Activated naive CD4-positive, alpha-beta T cell treated with anti-CD3 and anti-CD28 coated beads, Interleukin-2, amount 50 U/mL, for 16 hours (primary cell): ENCODE measurements at regions not wholly inside any gene's neighbourhood (a gene's known extent, or its start where the extent isn't known, plus 50 kb on each side); places are given as distances from the start of the nearest gene placed in this dataset.
"Not testable (repeated sequence)": the region's sequence is repeated elsewhere in the genome, so short reads cannot be mapped to it uniquely, and the experiment has no call there.

ENCODE experiments used
- DNase-seq: peaks from one replicate; pipeline ENCODE4 v3.0.0-alpha.2; 2020

DNA sequence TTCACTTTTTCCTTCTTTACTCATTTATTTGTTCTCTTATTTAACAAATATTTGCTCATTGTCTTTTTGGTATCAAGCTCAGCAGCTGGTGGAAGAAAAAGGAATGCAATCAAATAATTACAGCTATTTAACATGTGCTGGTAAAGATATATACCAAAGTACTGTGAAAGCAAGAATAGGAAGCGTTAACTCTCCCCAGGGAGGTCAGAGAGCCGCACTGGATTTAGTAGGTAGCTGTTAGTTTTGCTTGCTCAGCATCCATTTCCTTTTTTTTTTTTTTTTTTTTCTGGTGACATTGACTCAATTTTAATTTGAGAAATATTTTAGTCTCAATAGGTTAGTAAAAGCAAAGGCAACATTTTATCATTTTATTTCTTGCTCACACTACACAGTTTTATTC lies 308.5 kb upstream of the MDFIC2 start:
- DNase-seq = no peak

DNA sequence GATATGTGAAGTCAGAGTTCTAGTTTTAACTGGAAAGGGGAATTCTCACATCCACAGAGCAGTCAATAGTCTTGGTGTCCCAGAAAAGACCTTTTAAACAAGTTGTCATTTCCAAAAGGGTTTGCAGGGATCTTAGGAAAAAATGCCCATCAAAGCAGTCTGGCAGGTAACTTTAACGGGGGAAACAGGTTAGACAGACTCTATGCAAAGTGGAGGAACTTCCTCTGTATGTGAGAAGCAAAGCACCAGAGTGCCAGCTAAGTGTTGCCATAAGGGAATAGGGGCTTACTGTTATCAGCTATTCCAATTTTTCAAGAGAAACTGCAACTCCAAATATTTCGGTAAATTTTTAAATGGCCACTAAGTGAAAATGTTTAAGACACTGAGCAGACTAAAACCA lies 307.9 kb upstream of the MDFIC2 start:
- no peak for DNase-seq

- DNase-seq = no peak
Observed at GRCh38 chr3:70618151-70618550, 305.7 kb upstream of the MDFIC2 start.

- DNase-seq = not testable (repeated sequence)
Observed at GRCh38 chr3:70617349-70617748, 304.9 kb upstream of the MDFIC2 start.

- no peak for DNase-seq
Observed at GRCh38 chr3:70615286-70615685, 302.8 kb upstream of the MDFIC2 start.

DNA sequence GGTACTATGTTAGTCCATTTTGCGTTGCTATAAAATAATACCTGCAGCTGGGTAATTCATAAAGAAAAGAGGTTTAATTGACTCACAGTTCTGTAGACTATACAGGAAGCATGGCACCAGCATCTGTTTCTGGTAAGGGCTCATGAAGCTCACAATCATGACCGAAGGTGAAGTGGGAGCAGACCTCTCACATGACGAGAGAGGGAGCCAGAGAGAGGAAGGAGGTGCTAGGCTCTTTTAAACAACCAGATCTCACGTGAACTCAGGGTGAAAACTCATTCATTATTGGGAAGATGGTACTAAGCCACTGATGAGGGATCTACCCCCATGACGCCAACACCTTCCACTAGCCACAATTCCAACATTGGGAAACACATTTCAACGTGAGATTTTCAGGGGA lies 301.7 kb upstream of the MDFIC2 start:
- no peak for DNase-seq

- DNase-seq = no peak
Observed at GRCh38 chr3:70612920-70613319, 300.5 kb upstream of the MDFIC2 start.

DNA sequence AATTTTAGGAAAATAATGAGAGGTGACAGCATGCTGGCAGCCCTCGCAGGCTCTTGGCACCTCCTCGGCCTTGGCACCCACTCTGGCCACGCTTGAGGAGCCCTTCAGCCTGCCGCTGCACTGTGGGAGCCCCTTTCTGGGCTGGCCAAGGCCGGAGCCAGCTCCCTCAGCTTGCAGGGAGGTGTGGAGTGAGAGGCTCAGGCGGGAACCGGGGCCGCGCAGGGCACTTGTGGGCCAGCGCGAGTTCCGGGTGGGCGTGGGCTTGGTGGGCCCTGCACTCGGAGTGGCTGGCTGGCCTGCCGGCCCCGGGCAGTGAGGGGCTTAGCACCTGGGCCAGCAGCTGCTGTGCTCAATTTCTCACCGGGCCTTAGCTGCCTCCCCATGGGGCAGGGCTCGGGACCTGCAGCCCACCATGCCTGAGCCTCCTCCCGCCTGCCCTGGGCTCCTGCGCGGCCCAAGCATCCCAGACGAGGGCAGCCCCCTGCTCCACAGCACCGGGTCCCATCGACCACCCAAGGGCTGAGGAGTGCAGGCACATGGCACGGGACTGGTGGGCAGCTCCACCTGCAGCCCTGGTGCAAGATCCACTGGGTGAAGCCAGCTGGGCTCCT lies 299.3 kb upstream of the MDFIC2 start:
- not testable (repeated sequence) for DNase-seq

GRCh38 chr3:70608434-70608833 lies 296.0 kb upstream of the MDFIC2 start:
- DNase-seq = no peak

DNA sequence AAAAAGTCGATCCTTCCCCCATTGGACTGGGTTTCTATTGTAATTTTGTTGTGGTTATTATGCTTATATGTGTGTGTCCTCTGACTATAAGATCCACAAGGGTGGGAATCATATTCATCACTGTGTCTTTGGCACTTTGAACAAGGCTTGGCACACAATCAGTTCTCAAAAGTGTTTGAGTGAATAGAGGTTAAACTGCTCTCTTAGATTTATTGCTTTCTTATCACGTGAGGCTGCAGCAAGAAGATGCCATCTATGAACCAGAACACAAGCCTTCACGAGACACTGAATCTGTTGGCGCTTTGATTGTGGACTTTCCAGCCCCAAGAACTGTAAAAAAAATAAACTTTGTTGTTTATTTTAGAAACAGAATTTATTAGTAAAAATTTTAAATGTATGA lies 295.0 kb upstream of the MDFIC2 start:
- DNase-seq = no peak

DNA sequence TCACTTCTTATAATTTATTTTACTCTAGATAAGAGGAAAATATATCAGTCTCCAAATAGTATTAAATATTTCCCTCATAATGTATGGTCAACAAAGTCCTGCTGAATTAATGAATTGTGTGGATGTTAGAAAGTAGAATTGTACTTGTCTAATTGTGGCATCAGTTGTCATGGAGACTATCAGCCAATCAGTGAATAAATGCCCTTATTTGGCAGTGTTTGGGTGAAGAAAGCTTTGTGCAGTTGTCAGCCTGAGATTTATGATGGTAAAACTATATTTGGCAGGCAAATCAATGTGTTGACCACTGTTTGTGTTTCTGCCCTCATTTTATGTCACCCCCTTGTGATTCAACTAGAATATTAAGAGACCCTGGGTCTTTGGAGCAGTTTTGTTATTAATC lies 293.6 kb upstream of the MDFIC2 start:
- no peak for DNase-seq

- DNase-seq = no peak
Observed at GRCh38 chr3:70603103-70603502, 290.7 kb upstream of the MDFIC2 start.

- DNase-seq = no peak
Observed at GRCh38 chr3:70597312-70597711, 284.9 kb upstream of the MDFIC2 start.

DNA sequence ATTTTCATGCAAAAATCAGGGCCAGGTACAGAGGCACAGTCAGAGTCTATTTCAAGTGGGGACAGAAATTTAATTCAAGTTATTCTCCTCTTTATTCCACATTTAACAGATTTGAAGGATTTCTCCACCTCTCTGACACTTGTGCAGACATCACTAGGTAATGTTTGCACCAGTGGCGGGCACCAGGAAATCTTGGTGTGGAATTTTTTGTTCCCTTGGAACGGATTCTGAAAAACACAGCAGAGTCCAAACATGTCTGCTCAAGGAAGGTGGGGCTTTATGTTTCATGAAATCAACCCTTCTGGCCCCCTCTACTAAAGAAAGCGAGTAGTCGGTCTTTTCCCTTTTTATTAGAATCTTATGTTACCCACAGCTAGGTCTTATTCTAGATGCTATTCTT lies 271.2 kb upstream of the MDFIC2 start:
- no peak for DNase-seq

DNA sequence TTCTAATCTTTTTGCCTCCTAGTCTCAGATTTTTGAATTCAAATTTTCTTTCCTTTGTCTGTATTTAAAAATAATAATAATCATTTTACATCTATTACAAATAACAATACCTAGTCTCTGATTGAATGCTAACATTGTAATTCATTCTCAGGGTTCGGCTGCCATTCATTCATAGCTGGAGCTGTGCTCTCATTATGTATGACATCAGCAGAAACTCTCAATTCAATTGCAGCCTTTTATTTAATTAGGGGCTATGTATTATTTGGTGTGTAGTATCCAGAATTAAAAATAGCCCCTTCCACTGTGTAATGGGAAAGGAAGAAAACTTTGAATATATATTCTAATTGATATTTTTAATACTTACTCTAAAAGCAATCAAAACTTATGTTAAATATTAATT lies 270.4 kb upstream of the MDFIC2 start:
- no peak for DNase-seq

- no peak for DNase-seq
Observed at GRCh38 chr3:70580021-70580420, 267.6 kb upstream of the MDFIC2 start.

GRCh38 chr3:70571696-70572095 lies 259.3 kb upstream of the MDFIC2 start:
- DNase-seq = no peak

GRCh38 chr3:70570584-70570983 lies 258.1 kb upstream of the MDFIC2 start:
- no peak for DNase-seq

DNA sequence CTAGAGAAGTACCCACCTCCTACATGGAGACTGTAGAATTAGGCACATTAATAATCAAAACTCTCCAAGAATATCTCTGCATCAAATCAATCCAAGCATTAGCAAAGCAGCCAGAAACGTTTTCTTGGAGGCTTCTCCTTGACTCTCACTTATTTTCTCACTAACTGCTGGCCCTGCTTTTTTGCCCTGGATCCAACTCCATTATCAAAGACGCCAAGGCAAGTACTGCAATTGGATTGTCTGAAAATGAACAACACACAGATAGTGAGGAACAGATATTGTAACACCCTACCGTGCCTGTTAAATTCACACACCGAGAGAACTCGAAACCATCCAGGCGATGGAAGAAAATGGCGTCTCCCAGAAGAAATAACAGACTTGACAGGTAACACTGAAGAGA lies 256.2 kb upstream of the MDFIC2 start:
- DNase-seq = no peak

DNA sequence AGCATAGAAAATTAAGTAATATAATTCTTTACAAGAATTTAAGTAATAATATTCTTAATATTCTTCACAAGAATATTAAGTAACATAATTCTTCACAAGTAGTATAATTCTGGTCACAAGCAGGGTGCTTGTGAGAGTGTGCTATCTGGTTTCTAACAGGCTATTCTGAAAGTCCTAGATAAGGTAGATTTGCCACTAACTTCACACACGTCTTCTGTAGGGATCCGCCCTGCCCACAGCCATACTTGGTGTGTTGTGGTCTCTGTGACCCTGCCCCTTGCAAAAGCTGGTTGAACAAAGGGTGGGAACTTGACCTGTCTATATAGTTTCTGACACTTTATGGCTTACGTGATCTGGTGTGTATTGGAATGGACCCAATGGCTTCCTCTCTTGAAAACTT lies 253.4 kb upstream of the MDFIC2 start:
- no peak for DNase-seq

DNA sequence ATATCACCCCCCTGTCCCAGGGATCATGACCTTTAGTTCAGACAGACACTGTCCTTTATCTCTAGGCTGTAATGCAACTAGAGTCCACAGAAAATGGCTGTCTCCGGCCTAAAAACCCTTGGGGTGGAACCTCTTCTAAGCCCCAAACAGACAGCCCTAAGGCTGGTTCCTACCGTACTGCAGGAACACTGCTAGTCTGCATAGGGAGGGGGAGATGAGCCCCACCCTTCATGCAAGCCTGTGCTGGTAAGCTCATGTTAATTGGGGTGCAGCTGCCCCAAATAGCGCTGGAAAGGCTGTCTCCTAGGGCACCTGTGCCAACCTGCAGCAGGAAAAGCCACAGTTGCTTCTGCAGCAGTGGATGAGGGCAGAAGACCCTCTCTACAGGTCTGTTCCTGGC lies 252.1 kb upstream of the MDFIC2 start:
- DNase-seq = no peak

- DNase-seq = no peak
Observed at GRCh38 chr3:70561796-70562195, 249.4 kb upstream of the MDFIC2 start.

- DNase-seq = no peak
Observed at GRCh38 chr3:70558956-70559355, 246.5 kb upstream of the MDFIC2 start.

- DNase-seq = no peak
Observed at GRCh38 chr3:70557976-70558375, 245.5 kb upstream of the MDFIC2 start.

- no peak for DNase-seq
Observed at GRCh38 chr3:70556056-70556455, 243.6 kb upstream of the MDFIC2 start.

DNA sequence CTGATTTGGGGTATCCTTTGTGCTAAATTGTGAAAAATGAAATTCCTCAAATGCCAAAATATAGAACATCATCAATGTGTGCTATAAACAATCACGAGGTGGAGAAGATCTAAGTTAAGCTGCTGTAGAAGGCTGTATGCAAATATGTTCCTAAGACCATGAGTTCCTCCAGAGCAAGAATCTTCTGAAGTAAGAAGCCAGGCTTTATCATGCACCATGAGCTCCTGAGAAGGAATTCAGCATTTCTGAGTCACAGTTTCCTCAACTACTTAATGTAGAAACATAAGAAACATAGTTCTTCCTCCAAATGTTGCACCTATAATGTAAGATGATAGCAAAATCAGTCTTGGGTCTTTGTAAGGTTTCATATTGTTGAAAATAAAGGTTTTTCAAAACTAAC lies 241.7 kb upstream of the MDFIC2 start:
- no peak for DNase-seq
